ENCODE measurements at regions not wholly inside any gene's neighbourhood (a gene's known extent, or its start where the extent isn't known, plus 50 kb on each side); places are given as distances from the start of the nearest gene placed in this dataset.
"Not testable (repeated sequence)": the region's sequence is repeated elsewhere in the genome, so short reads cannot be mapped to it uniquely, and the experiment has no call there.

DNA sequence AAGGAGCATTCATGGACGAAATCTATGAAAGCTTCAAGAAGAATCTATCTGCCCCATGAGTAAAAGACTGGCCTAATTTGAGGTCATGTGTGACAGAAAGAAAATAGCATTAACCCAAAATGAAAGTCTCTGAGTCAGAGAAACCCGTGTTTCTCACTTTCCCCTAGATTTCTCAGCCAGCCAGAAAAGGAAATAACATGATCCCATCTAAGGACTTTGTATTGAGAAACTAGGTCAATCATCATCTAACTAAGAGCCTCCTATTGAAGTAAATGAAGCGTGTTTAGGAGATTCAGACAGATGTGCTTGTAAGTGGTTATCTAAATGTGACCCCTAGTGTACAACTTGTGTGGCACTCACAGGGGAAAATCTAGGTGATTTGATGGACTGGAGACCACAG is 77.3 kb upstream of the ZNF366 start:
- TF ChIP-seq, protein P1, sequence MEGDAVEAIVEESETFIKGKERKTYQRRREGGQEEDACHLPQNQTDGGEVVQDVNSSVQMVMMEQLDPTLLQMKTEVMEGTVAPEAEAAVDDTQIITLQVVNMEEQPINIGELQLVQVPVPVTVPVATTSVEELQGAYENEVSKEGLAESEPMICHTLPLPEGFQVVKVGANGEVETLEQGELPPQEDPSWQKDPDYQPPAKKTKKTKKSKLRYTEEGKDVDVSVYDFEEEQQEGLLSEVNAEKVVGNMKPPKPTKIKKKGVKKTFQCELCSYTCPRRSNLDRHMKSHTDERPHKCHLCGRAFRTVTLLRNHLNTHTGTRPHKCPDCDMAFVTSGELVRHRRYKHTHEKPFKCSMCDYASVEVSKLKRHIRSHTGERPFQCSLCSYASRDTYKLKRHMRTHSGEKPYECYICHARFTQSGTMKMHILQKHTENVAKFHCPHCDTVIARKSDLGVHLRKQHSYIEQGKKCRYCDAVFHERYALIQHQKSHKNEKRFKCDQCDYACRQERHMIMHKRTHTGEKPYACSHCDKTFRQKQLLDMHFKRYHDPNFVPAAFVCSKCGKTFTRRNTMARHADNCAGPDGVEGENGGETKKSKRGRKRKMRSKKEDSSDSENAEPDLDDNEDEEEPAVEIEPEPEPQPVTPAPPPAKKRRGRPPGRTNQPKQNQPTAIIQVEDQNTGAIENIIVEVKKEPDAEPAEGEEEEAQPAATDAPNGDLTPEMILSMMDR (conservative IDR thresholded peaks at IDR 0.05): 0 out of 2 replicates have a peak, but pooled peaks have one; percentile 4
- no peak for TF ChIP-seq ZFX (IDR thresholded peaks at IDR 0.05)
- H3K27ac ChIP-seq: no peak overlapping the region

DNA sequence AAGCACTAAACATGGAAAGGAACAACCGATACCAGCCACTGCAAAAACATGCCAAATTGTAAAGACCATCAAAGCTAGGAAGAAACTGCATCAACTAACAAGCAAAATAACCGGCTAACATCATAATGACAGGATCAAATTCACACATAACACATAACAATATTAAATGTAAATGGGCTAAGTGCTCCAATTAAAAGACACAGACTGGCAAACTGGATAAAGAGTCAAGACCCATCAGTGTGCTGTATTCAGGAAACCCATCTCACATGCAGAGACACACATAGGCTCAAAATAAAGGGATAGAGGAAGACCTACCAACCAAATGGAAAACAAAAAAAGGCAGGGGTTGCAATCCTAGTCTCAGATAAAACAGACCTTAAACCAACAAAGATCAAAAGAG is 72.1 kb upstream of the ZNF366 start:
- not testable (repeated sequence) for H3K27ac ChIP-seq

DNA sequence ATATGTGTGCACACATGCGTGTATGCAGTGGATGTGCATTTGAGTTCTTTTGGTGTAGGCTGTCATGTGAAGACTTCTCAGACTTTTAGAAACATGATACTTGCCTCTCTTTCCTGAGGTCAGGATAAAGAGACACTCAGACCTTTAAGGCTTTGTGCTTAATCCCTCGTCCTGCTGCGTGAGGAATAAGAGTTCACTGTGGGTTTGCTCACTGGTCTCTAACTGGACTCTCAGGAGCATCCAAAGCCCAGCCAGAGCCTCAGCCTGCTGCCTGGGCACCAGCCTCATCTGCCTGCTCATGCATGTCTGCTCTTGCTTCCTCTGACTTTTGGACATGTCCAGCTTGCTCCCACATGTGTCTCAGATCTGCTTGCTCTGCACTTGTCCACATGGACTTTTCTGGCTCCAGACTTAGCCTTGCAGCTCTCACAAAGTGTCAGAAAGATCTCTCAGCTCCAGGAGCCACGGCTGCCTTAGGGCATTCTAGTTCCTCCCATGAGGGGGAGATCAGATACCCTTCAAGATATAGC is 65.1 kb upstream of the ZNF366 start:
- TF ChIP-seq, protein P1 (conservative IDR thresholded peaks at IDR 0.05): no peak
- TF ChIP-seq ZFX (IDR thresholded peaks at IDR 0.05): no peak
- no peak overlapping the region for H3K27ac ChIP-seq

DNA sequence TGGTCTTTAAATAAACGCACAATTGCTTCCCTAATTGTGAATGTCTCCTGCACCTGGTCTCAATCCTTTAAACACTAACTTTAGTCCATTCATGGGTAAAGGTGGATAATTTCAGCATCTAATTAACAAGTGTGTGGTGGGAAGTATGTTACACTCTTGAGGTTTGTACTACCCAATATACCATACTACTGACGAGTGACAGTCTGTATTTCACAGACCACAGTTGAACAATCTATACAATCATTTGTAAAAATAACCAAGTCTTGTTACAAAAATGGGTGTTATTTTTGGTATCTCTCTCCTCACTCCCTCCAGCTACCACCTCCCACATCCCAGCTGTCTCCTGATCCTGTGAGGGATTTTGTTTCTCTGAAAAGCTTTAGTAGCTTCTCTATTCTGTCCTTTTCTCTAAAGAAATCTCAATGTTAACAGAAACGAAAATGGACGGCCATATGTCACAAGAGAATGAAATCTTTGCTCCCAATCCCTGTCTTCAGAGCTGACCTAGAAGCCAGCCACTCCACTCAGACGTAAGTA is 62.3 kb upstream of the ZNF366 start:
- TF ChIP-seq, protein P1 (conservative IDR thresholded peaks at IDR 0.05): no peak
- no peak for TF ChIP-seq ZFX (IDR thresholded peaks at IDR 0.05)
- H3K27ac ChIP-seq: no peak overlapping the region

DNA sequence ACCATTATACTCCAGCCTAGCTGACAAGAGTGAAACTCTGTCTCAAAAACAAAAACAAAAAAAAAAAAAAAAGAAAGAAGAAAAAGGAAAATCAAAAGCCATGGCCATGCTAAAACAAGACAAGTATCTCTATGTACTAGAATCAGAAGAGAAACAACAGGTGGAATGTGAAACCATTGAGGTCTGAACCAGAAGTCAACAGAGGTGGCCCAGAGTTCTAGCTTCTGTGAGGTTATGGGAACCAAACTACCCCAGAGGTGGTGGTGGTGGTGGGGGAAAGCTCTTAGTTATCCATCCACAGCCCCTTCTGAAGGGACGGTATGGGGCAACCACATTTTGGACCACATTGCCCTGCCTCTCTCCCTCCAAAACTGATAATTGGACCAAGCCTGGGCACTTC is 59.5 kb upstream of the ZNF366 start:
- TF ChIP-seq, protein P1 (conservative IDR thresholded peaks at IDR 0.05): no peak
- no peak for TF ChIP-seq ZFX (IDR thresholded peaks at IDR 0.05)
- H3K27ac ChIP-seq: no peak overlapping the region

DNA sequence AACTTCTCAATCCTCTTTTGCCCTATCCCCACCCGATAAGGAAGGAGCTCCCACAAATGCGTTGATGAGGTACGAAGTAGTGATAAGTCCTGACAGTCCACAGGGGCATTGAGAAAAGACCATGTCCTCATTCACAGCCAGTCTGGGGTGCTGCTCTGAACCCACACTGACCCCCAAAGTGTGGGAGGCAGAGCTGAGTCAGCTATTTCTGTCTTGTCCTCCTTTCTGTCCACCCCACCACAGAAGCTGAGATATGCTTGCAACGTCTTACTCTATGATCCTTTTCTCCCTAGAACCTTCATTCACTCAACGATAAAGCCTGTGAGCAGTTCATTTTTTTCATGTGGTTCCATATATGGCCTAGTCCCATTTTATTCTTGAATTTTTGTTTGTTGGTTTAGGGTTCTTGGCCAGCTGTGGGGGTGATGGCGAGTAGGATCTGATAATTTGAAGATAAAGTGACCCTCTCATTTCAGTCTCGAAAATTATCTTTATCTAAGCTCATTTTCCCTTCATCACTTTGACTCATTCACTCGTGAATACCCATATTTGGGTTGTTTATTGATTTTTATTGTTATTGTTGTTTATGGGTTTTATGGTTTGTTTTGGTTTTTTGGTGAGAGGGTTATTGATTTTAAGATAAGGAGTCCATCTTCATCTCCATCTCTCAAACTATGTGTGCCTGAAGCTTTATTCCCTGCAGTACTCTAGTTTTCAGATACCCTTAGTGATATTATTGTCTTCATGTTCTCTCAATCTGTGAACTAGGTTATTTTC is 58.5 kb upstream of the ZNF366 start:
- no peak for TF ChIP-seq ZFX (IDR thresholded peaks at IDR 0.05)
- TF ChIP-seq, protein P1 (conservative IDR thresholded peaks at IDR 0.05): no peak
- no peak overlapping the region for H3K27ac ChIP-seq

DNA sequence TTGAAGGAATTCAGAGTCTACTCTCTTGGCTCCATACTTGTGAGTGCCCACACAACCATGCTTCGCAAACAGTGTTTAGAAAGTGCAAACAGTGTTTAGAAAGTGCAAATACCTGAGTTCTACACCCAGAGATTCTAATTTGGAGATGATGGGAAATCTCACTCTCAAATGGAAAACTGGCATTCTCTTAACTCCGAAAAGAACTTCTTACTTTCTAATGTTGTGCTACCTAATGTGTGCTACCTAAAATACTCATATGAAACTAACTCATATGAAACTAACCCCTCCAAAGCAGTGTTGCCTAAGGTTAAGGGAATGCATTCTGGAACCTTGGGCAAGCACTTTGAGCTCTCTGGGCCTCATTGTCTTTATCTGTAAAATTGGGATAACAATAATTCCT is 55.5 kb upstream of the ZNF366 start:
- H3K27ac ChIP-seq: no peak overlapping the region
- TF ChIP-seq, protein P1 (conservative IDR thresholded peaks at IDR 0.05): no peak
- TF ChIP-seq ZFX (IDR thresholded peaks at IDR 0.05): no peak

All from C4-2B (cell line).